ENCODE measurements at regions not wholly inside any gene's neighbourhood (a gene's known extent, or its start where the extent isn't known, plus 50 kb on each side); places are given as distances from the start of the nearest gene placed in this dataset.

DNA sequence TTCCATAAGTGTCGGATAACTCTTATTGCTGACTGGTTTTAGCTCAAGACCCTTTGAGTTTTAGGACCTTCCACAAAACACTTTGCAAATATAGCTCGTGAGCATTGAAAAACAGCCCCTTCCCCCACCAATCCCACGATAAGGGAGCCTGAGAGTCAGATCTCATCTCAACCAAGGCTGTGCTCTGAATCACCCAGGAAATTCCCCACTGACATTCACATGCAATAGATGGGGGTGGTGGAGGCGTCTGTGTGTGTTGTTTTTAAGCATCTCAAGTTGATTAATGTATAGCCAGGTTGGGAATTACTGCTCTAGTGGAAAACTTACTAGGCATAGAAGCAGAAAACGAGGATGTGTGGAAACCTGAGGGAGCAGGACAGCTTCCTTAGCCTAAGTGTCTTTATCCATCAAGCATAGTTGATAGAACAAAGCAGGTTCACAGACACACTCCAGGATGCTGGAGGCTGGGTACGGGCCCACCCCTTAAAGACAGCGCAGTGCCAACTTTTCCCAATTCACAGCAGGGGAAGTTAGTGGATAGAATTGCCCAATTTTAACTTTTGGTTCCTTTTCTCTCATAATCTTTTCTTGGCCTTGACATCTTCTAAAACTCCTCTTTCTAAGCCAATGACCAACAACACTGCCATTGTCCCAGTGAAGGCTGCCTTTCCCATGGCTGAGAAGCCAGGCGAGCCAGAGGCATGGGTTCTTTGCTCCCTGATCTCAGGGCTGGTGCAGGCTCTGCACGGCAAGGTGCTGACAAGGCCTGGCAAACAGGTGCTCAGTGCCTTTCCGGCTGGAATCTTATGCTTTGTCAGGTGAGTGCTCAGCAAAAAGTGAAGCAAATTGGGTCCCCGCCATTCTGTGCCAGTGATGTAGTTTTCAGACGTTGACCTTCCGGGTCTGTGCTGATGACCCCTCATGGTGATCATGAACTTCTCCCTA lies 98.5 kb upstream of the INSIG1 start:
- in situ Hi-C loops (cut with MboI; ENCODE audit: low sequenced_read_pairs), result loop anchor here (25.0 kb wide), 1 partner anchor 563 kb away; no protein-coding TSS in a partner anchor

DNA sequence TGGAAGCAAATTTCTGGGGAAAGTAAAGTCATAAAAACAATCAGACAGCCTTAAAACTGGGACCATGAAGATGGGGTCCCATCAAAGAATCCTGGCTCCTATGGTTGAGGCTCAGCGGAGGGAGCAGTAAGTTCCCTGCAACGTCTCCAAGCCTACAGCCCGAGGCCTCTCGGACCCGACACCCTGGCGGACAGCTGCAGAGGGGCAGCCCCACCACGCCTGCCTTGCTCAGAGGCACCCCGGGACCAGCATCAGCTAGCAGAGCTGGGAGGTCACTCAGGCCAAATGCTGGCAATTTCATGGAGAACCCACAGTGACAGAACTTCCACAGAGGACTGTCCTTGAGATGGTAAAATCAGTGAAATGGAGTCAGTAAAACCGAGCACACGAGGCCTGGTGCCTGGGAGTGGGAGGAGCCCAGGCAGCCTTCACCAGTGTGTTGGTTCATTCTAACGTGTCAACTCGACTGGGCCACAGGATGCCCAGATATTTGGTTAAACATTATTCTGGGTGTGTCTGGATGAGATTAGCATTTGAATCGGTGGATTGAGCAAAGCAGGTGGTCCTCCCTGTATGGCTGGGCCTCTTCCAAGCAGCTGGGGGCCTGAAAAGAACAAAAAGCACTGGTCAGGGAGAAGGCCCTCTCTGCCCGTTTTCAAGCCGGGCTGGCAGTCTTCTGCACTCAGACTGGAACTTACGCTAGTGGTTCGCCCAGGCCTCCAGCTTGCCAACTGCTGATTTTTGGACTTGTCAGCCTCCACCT lies 96.2 kb upstream of the INSIG1 start:
- in situ Hi-C loops (cut with MboI; ENCODE audit: low sequenced_read_pairs), result no loop called here

- in situ Hi-C loops (cut with MboI; ENCODE audit: low sequenced_read_pairs), result no loop called here
These were observed 95.4 kb upstream of the INSIG1 start for GRCh38 chr7:155202106-155202871.

GRCh38 chr7:155203059-155203881 lies 94.4 kb upstream of the INSIG1 start:
- in situ Hi-C loops (cut with MboI; ENCODE audit: low sequenced_read_pairs), result no loop called here

GRCh38 chr7:155203882-155204691 lies 93.6 kb upstream of the INSIG1 start:
- in situ Hi-C loops (cut with MboI; ENCODE audit: low sequenced_read_pairs), result no loop called here

GRCh38 chr7:155204744-155205367 lies 92.8 kb upstream of the INSIG1 start:
- in situ Hi-C loops (cut with MboI; ENCODE audit: low sequenced_read_pairs), result no loop called here

DNA sequence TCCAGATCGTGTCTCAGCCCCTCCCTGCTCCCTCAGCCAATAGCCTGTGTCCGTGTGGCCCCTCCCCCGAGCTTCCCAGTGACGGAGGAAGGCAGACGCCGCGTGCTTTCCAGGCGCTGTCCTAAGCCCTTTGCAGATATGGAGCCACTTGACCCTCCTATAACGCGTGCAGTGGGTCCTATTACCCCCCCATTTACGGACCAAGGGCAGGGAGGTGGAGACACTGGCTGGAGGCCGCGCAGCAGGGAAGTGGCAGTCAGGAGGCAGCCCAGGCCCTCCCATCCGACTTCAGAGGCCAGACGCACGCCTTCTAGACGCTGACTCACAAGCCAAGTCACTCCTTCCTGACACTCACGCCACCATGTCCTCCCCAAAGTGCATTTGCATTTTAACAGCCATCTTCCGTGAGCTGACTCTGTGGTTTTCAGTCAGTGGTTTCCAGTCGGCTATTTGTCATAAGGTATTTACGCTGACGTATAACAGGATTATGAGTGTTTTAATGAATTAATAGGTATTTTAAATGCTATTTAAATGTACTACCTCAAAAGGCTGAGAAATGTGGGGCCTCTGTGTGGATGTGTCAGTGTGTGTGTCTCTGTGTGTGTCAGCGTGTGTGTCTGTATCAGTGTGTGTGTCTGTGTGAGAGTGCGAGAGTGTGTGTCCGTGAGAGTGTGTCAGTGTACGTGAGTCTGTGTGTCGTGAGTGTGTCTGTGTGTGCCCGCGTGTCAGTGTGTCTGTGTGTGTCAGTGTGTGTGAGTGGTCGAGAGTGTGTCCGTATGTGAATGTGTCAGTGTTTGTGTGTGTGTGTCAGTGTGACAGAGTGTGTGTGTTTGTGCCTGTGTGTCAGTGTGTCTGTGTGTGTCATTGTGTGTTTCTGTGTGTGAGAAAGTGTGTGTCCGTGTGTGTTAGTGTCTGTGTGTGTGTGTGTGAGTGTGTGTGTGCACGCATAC lies 92.0 kb upstream of the INSIG1 start:
- in situ Hi-C loops (cut with MboI; ENCODE audit: low sequenced_read_pairs), result no loop called here

- in situ Hi-C loops (cut with MboI; ENCODE audit: low sequenced_read_pairs), result no loop called here
These were observed 91.2 kb upstream of the INSIG1 start for GRCh38 chr7:155206318-155207020.

- in situ Hi-C loops (cut with MboI; ENCODE audit: low sequenced_read_pairs), result no loop called here
These were observed 90.2 kb upstream of the INSIG1 start for GRCh38 chr7:155207326-155208002.

GRCh38 chr7:155208681-155209477 lies 88.8 kb upstream of the INSIG1 start:
- in situ Hi-C loops (cut with MboI; ENCODE audit: low sequenced_read_pairs), result no loop called here

- in situ Hi-C loops (cut with MboI; ENCODE audit: low sequenced_read_pairs), result no loop called here
These were observed 88.0 kb upstream of the INSIG1 start for GRCh38 chr7:155209478-155210319.

DNA sequence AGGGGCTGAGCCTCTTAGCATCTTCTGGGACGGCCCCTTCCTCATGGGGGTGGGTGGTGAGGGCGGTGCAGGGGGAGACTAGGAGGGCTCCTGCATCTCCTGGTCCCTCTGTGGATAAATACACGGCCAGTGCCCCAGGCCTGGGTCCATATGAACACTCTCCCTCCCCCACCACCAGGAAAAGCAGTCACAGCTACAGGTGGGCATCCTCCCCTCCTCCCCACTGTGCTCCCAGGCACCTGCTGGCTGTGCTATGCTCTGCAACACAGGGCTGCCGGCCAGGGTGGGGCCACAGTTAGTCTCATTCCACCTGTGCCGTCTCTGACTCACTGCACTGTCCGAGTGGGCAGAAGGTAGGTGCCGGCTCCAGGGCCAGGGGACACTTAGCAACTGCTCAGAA lies 87.3 kb upstream of the INSIG1 start:
- in situ Hi-C loops (cut with MboI; ENCODE audit: low sequenced_read_pairs), result no loop called here

DNA sequence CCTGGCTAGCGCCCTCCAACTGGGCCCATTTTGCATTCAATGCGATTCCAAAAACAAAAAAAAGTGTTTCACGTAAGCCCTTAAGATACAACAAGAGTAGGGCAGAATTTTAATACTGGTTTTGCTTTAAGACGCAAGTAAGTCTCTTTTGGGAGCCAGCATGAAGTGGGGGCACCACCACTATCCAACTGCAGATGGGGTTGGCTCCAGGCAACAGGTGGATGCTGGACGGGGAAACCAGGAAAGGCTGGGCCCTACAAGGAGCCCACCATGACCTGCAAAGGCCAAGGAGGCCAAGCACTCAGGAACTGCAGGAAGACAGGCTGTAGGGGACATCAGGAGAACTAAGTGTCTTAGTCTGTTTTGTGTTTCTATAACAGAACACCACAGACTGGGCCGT lies 86.5 kb upstream of the INSIG1 start:
- in situ Hi-C loops (cut with MboI; ENCODE audit: low sequenced_read_pairs), result no loop called here

DNA sequence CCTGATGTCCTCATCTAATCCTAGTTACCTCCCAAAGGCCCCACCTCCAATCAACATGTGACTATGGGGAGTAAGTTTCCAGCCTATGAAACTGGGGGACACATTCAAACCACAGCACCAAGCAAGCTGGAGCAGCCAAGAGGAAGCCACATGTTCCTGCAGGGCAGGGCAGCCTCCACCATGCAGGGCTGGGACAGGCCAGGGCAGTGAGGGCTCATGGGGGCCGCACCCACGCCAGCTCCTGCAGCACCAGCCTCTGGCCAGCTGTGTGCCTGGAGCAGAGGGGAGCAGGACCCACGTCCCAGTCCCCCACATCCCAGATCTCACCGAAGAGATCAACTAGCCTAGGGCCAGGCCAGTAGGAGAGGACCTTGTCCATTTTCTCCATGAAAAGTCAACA lies 85.9 kb upstream of the INSIG1 start:
- in situ Hi-C loops (cut with MboI; ENCODE audit: low sequenced_read_pairs), result no loop called here
